GM19468 (cell line): ENCODE measurements at regions not wholly inside any gene's neighbourhood (a gene's known extent, or its start where the extent isn't known, plus 50 kb on each side); places are given as distances from the start of the nearest gene placed in this dataset.

Experiments used
- ATAC-seq: cut with Tn5 transposase; IDR thresholded peaks from one replicate; pipeline ENCODE4 v1.9.1; 2021; ENCODE audit warnings: mild to moderate bottlenecking, moderate library complexity, moderate number of reproducible peaks; ENCODE audit not compliant: unreplicated experiment; ENCODE audit errors: extremely low read depth

- ATAC-seq = no peak
Observed at GRCh38 chr7:132677918-132678317, 101.6 kb upstream of the PLXNA4 start.

DNA sequence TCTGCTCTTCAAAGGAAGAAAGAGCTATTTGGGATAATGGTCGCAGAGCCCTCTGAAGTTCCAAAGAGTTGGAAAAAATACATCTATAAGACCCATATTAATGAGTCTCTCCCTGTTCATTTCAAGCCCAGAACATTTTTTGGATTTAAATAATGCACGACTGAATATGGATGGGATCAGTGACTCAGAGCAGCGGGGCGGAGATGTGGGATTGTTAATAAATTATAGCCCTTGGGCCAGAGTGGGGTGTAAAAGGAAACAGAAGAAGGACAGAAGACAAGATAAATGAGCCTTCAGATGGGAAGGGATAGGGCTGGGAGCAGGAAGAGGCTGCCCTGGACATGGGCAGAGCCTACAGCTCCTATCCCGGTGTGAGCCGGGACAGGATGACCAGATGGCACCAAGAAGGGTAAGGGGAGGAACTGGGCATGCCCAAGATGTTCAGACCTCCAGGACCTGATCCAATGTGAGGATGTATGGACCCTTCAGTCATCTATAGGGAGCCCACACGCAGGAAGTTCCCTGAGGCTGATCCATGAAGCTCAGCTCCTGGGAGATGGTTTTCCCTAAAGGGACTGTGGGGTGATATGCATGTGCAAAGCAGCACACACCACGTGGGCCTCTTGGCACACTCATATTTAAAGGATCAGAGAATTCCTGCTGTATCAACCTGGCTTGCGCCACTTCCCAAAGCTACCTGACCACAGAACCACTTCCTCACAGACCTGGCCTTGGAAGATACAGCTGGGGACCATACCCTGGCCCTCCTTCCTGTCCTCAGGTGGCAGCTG is 96.1 kb upstream of the PLXNA4 start:
- ATAC-seq = no peak

GRCh38 chr7:132666774-132667172 is 90.5 kb upstream of the PLXNA4 start:
- ATAC-seq = no peak

DNA sequence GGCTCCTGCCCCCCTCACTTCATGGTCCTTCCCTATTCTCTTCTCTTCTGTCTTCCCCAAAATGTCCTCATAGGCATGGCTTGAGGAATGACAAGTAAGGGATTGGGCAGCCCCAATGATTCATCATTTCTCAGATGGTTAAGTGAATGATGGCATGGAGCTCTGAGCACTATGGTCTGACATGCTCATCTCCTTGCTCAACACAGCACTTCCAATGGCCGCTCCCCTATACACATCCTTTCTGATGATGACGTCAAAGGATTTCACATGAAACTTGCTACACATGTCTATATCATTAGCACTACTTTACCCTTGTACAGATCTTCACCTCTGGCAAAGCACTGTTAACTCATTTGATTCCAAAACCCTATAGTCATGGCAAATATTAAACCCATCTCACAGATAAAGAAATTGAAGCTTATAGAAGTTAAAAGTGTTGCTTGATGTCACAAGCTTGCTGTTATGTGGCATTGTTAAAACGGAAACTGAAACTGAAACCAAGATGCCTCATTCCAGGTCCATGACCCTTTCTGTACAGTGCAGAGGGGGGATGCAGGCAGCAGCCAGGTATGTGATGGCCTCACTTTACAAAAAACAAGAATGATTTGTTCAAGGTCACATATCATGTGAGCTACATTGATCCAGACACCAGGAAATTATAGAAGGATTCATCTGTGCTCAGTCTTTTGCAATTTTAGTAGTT is 90.0 kb upstream of the PLXNA4 start:
- ATAC-seq = no peak

DNA sequence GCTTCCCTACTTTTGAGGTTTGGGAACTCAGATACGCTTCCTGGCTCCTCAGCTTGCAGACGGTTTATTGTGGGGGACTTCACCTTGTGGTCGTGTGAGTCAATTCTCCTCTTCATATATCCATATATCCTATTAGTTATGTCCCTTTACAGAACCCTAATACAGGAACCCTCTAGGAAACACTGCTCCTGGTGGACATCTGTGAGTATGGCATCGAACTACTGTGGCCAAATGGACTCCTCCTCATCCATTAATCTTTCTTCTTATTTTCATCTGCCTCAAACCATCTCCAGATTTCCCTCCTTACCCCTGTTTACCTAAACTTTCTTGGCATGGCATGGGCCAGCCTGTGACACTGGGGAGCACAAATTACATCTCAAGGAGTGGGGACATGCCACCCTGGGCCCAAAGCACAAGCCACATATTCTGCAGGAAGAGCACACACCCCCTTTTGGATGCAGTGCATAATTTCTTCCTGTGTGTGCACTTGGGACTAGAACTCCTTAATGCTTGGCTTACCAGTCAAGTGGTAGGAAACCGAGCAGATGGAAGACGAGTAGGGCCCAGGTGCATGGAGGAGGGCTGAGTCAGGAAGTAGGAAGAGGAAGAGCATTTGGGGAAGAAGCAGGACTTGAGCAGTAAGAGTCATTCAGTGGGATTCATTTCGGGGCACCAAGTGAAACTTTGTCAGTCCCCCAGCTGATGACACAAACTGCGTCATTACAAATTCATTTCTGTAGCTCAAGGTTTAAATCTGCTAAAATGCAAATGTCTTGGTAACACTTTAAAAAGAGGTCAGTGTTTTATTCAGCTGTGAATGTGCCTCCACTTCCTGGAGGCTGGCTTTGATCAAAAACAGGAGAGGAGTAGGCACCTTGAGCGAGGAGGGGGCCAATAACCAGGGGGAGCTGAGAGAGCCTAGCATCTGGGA is 80.8 kb upstream of the PLXNA4 start:
- no peak for ATAC-seq

DNA sequence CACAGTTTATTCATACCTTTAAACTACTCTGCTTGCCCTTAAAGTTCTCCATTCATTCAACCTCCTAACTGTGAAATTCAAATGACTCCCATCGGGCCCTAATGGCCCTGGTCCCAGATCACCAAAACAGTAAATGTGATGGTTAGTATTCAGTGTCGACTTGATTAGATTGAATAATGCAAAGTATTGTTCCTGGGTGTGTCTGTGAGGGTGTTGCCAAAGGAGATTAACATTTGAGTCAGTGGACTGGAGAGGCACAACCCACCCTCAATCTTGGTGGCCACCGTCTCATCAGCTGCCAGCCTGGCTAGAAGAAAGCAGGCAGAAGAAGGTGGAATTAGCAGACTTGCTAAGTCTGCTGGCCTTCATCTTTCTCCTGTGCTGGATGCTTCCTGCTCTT is 80.1 kb upstream of the PLXNA4 start:
- ATAC-seq = no peak

- no peak for ATAC-seq
Observed at GRCh38 chr7:132655131-132655727, 79.0 kb upstream of the PLXNA4 start.

DNA sequence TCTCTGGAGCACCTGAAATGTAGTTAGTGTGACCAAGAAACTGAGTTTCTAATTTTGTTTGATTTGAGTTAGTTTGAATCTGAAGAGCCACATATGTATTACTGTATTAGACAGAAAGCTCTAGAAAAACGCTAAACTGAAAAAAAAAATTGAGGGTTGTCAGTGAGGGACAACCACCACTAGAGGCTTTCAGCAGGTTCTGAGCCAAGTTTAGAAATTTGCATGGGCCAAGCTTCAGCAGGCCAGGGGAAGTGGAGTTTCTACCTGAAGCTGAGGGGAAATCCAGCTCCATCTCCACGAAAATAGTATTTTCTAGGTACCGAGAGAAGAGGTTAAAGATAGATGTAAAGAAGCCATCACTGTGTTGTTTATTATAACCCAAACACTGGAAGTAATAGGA is 77.9 kb upstream of the PLXNA4 start:
- peak; percentile 42 for ATAC-seq

GRCh38 chr7:132653366-132653930 is 77.2 kb upstream of the PLXNA4 start:
- no peak for ATAC-seq

GRCh38 chr7:132652507-132652906 is 76.2 kb upstream of the PLXNA4 start:
- no peak for ATAC-seq

DNA sequence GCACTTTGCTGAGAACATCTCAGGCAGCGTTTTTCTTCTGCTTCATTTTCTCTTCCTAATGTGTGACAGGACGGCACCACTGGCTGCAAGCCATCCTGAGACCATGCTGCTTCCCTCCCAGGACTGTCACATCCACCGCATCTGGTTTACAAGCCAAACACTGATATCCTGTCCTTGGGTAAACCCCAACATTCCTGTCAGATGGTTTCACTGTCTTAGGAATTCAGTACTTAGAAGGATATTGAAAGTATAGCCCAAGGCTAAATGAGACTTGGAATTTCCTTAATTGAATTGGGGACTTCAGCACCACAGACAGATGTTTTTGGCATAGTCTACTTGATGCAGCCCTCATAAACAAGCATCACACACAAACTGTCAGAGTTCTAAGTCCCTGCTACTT is 74.2 kb upstream of the PLXNA4 start:
- no peak for ATAC-seq

DNA sequence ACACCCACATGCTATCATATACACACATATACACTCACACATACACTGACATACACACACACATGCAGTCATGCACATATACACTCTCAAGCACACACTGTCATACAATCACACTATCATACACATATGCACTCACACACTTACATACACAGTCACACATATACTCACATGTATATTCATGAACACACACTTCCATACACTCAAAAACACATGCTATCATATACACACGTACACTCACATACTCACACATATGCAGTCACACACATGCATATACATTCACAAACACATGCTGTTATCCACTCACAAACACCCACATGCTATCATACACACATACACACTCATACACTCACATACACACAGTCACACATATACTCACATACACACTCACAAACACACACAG is 71.0 kb upstream of the PLXNA4 start:
- ATAC-seq = no peak

DNA sequence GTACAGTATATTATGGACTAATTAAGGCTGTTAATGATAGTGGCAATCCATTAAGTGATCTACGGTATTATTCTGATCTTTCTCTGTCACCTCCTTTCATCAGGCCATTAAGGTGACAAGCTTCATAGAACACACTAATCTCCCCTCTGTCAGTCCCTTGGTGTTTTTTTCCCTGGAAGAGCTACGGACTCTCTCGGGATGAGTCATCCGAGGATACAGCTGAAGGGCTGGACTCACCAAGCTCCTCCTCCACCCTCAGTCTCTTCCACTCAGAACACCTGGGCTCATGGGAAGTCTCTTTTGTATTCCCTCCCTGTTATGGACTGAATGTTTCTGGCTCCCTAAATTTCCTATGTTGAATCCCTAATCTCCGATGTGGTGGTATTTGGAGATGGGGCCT is 69.8 kb upstream of the PLXNA4 start:
- no peak for ATAC-seq

GRCh38 chr7:132643302-132643701 is 67.0 kb upstream of the PLXNA4 start:
- no peak for ATAC-seq

DNA sequence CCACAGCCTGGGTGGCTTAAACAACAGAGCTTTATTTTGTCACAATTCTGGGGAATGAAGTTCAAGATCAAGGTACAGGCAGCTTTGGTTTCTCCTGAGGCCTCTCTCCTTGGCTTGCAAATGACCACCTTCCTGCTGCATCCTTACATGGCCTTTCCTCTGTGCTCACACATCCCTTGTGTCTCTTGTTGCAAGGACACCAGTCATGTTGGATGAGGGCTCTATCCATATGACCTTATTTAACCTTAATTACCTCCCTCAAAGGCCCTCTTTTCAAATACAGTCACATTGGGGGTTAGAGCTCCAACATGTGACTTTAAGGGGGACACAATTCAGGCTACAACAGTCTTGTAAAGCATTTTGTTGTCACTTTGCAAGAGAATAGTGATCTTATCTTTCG is 65.0 kb upstream of the PLXNA4 start:
- ATAC-seq = no peak

DNA sequence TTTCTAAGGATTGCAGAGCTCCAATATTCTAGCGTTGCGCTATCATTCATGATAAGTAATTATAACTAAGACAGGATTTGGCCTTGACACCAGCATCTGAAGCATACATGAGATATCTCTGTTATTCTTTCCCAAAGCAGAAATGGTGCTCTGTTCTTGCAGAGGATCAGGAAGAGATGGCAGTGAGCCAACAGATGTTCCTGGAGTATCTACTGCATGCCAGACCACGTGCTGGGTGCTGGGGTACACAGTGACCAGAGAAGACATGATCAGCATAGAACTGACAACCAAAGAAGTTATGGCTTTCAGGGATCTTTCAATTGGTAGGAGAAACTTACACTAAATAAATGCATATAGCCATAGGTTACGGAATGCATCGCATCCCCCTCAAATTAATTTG is 63.7 kb upstream of the PLXNA4 start:
- no peak for ATAC-seq

DNA sequence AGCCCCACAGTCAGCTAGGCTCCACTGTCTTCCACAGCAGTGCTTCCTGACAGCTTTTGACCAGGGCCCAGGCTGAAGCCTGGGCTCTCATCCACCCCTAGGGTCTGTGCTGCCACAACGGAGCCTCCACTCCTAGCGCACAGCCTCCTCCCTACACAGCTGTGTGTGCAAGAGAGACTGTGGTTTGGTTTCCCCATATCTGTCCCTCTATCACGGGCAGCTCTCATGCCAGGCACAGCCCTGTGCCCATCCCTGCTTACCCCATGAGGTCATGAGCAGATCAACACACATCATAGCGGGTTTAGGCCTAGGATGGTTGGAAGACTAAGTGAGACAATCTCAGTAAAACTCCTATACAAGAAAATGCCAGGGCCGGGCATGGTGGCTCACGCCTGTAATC is 61.7 kb upstream of the PLXNA4 start:
- ATAC-seq = no peak

- ATAC-seq = no peak
Observed at GRCh38 chr7:132636581-132636980, 60.3 kb upstream of the PLXNA4 start.

DNA sequence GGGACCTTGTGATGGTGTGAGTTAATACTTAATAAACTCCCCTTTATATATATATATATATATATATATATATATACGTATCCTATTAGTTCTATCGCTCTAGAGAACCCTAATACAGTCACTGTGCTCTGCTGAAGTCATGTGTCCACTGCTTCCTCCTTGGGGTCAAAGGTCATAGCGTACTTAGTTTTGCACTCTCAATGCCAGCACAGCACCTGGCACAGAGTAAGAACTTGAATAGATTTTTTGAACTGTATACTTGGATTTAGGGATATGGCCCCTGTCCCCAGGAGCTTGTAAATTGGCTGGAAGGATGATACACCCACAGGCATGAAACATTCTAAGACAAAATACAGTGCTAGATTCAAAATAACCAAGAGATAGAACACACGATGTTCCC is 58.9 kb upstream of the PLXNA4 start:
- no peak for ATAC-seq

GRCh38 chr7:132630834-132631233 is 54.6 kb upstream of the PLXNA4 start:
- no peak for ATAC-seq
